MG63 (cell line): ENCODE measurements at regions not wholly inside any gene's neighbourhood (a gene's known extent, or its start where the extent isn't known, plus 50 kb on each side); places are given as distances from the start of the nearest gene placed in this dataset.

Source experiments
- DNase-seq: peaks from one replicate; pipeline ENCODE4 v3.0.0-alpha.2; 2020
- H3K27me3 ChIP-seq: fragments of 250-450 bp; sonication (Bioruptor Pico); 2 replicates; pipeline ENCODE4 v1.5.1; 2020; ENCODE audit warnings: mild to moderate bottlenecking, moderate library complexity
- H3K36me3 ChIP-seq: fragments of 250-450 bp; sonication (Bioruptor Pico); 2 replicates; pipeline ENCODE4 v1.5.1; 2020; ENCODE audit warnings: mild to moderate bottlenecking, moderate library complexity
- H3K4me3 ChIP-seq: fragments of 250-450 bp; sonication (Bioruptor Pico); 2 replicates; pipeline ENCODE4 v1.5.1; 2020; ENCODE audit warnings: mild to moderate bottlenecking, moderate library complexity
- H3K9me3 ChIP-seq: fragments of 250-450 bp; sonication (Bioruptor Pico); 2 replicates; pipeline ENCODE4 v1.5.1; 2020; ENCODE audit warnings: mild to moderate bottlenecking, moderate library complexity

DNA sequence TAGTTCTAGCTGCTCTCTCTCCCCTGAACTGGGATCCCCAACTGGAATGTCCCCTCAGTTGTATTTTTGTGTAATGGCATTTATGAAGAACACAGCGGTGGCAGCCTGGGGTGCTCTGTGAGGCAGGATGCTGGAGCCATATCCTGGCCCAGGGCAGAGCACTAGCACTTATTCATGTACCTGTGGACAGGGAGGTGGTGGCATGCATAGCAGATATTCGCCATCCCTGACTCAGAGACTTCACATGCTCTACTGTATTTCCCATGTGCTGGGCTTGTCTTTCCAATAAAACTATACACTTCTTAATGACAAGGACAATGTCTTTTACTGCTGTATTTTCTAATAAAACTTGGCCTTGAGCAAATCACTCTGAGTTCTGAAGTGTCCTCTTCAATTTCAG, 125.3 kb downstream of the ADAMTS15 start:
- Histone ChIP-seq H3K27me3 (no peaks in the 10 kb centered on the region), H3K4me3 (no peak overlapping the region), H3K9me3 (no peaks in the 10 kb centered on the region), H3K36me3 (no peaks in the 10 kb centered on the region)
- no peak for DNase-seq

DNA sequence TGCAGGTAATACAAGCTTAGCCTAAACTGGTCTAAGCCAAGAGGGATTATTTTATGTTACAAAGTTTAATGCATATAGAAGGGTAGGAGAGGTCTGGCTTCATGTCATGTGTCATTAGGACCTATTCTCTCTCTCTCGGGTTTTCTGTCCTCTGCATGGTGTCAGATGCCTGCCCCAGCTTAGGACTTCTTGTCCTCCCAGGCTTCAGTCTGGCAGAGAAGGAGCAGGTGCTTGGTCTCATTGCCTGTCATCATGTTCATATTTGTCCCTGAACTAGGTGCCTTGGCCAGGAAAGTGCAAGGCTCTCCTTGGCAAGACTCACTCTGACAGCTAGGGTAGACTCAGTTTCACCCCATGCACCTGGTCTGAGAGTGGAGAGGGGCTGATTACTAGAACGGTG, 126.3 kb downstream of the ADAMTS15 start:
- no peak for DNase-seq
- no peaks in the 10 kb centered on the region for H3K27me3 ChIP-seq
- no peak overlapping the region for H3K4me3 ChIP-seq
- H3K36me3 ChIP-seq, result no peaks in the 10 kb centered on the region
- H3K9me3 ChIP-seq, result no peaks in the 10 kb centered on the region

DNA sequence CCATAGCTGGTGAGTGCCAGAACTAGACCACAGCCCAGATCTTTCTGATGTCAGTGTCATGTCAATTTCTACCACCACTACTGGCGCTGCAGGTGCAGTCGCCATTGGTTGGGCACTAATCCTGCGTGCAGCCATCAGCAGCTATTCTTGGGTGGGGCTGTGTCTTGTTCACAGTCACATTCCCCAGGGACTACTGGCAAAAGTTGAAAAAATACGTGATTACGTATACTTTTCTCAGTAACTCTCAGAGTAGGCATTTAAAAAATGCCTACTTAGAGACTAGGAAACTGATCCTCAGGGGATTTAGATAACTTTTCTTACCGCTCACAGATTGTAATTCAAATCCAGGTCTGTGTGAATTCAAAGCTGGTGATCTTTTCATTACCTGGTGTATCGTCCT, 127.7 kb downstream of the ADAMTS15 start:
- H3K4me3 ChIP-seq, result no peak overlapping the region
- DNase-seq, result no peak
- H3K27me3 ChIP-seq, result no peaks in the 10 kb centered on the region
- no peaks in the 10 kb centered on the region for H3K36me3 ChIP-seq
- H3K9me3 ChIP-seq, result no peaks in the 10 kb centered on the region

DNA sequence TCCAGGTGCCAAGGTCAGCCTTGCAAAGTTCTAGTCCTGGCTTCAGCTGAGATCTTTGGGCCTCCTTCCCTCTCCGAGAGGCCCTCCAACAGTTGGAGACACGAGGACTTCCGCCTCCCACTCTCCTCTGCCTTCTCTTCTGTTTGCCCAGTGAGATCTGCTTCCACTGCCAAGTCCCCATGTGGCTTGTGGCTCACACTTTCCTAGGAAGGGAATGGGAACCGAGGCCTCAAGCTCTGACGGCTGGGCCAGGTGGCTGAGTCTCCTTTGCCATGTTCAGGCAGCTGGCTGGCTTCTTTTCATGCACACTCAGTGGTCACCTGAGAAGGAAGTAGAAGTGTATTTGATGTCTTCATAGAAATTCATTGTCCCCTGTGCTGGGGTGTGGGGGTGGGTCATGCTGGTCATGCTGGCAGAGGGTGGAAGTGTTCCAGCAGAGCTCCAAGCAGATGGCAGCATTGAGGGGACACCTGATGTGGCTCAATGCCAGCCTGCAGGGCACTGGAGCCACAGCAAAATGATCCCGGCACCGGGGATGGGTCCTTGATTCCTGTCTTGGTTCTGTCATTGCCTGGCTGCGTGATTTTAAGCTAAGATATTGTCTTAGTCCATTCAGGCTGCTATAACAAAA, 130.4 kb downstream of the ADAMTS15 start:
- no peaks in the 10 kb centered on the region for H3K36me3 ChIP-seq
- no peak for DNase-seq
- no peak overlapping the region for H3K4me3 ChIP-seq
- H3K27me3 ChIP-seq, result no peaks in the 10 kb centered on the region
- H3K9me3 ChIP-seq, result no peaks in the 10 kb centered on the region

DNA sequence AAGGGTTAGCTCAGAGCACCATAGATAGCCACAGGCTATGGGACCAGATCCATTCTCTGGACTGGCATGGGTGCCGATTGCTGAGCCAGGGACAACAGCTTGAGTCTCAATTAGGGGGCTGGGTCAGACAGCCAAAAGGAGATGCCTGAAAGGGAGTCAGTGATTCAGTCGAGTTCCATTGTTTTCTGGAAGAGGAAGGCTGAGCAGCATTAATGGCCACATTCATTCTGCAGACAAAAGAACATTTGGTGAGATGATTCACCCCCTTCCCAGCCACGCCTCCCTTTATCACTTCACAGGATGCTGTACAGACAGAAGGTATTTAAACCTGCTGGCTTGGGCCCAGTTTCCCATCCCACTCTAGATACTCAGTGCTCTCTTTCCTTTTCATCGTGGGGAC, 131.9 kb downstream of the ADAMTS15 start:
- no peaks in the 10 kb centered on the region for H3K27me3 ChIP-seq
- no peaks in the 10 kb centered on the region for H3K36me3 ChIP-seq
- no peak overlapping the region for H3K4me3 ChIP-seq
- no peaks in the 10 kb centered on the region for H3K9me3 ChIP-seq
- peak; percentile 79 for DNase-seq

DNA sequence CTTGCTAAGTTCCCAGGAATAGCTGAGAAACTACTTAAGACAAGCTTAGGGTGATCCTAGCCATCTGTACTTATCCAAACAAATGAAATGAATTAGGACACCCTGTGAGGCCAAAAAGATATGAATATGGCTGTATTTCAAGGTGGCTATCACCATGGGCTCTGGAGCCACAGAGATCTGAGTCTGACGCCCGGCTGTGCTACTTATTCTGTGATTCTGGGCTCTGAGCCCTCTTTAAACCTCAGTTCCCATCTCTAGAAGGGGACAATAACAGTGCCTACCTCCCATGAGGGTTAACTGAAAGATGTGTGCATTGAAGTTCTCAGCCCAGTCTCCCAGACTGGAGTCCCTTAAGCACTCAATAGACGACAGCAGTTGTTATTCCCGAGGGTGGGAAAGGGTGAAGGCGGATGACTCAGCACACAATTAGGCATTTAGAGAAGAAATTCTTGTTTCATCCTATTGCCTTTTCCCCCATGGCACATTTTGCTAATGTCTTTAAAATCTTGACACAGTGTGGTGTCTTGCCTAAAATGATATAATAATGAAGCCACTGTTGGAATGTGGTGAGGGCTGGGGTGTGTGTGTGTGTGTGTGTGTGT, 132.5 kb downstream of the ADAMTS15 start:
- peak; percentile 25 for DNase-seq
- Histone ChIP-seq H3K9me3 (no peaks in the 10 kb centered on the region), H3K36me3 (no peaks in the 10 kb centered on the region), H3K4me3 (no peak overlapping the region), H3K27me3 (no peaks in the 10 kb centered on the region)

DNA sequence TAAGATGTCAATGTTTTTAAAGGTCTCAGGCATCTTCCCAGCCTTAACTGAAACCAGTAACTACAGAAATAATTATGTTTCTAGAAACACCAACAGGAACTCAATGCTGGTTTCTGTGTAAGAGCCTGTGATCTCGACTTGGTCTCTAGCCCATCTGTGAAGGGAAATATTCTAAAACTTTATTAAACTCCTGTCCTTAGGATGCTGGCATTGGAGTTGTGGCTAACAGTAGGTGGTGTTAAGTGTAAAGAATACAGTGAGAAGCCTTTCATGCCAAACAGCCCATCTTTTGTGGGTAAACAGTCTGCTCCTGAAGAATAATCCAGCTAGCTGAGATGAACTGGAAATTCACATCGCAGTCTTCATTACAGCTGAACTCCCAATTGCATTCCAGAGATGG, 133.2 kb downstream of the ADAMTS15 start:
- no peak for DNase-seq
- Histone ChIP-seq H3K4me3 (no peak overlapping the region), H3K36me3 (no peaks in the 10 kb centered on the region), H3K27me3 (no peaks in the 10 kb centered on the region), H3K9me3 (no peaks in the 10 kb centered on the region)

DNA sequence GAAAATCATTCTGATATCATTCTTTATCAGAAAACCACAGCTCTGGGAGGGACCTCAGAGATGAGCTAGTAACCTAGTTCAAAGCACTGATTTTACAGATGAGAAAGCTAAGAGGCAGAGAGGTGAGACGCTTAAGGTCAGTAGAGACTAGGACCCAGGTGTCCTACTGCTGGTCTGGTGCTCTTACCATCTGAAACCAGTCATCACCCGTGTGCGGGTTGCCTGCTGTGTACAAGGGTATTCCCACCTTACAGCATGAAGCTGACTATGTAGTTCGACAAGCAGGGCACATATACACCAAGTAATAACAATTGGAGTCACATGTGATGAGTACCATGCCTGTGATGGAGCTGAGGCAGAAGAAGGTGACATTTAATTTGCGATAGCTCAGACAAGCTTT, 133.7 kb downstream of the ADAMTS15 start:
- Histone ChIP-seq H3K4me3 (no peak overlapping the region), H3K27me3 (no peaks in the 10 kb centered on the region), H3K36me3 (no peaks in the 10 kb centered on the region), H3K9me3 (0 out of 2 replicates have a peak, but pooled peaks cover under 1% of the 10 kb centered on the region)
- no peak for DNase-seq

DNA sequence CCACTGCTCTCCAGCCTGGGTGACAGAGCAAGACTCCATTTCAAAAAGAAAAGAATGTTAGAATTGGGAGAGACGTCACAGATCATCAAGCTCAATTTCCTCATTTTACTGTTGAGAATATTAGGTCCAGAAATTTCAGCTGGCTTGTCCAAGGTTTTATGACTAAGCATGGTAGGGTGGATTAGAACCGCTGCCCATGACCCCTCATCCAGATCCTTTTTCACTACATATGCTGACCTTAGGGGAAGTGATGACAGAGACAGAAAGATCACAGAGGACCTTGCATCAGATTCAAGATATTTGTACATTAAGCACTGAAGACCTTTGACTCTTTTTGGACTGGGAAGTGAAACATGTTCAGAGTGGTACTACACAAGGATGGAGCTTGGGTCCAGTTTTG, 134.5 kb downstream of the ADAMTS15 start:
- 0 out of 2 replicates have a peak, but pooled peaks cover 2% of the 10 kb centered on the region for H3K9me3 ChIP-seq
- H3K27me3 ChIP-seq, result no peaks in the 10 kb centered on the region
- DNase-seq, result no peak
- H3K4me3 ChIP-seq, result no peak overlapping the region
- H3K36me3 ChIP-seq, result no peaks in the 10 kb centered on the region

DNA sequence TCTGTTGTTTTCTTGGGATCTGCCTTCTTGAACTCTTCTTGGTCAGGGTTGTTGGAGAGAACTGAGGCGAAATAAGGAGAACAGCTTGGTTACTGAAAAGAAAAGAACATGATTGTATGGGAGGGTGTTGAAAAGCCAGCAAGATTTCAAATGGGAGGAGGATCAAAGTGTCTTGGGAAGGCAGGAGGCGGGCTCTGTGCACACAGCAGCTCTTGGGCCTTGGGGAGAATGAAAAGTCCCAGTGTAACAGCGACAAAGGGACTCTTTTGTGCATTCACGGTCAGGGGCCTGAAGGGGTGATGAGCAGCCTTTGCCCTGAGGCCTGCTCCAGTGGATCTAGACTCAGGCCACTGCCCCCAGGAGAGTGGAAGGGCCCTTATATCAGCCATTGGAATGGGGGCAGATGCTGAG, 135.4 kb downstream of the ADAMTS15 start:
- H3K4me3 ChIP-seq, result no peak overlapping the region
- no peaks in the 10 kb centered on the region for H3K36me3 ChIP-seq
- no peak for DNase-seq
- 0 out of 2 replicates have a peak, but pooled peaks cover 2% of the 10 kb centered on the region for H3K9me3 ChIP-seq
- H3K27me3 ChIP-seq, result no peaks in the 10 kb centered on the region

DNA sequence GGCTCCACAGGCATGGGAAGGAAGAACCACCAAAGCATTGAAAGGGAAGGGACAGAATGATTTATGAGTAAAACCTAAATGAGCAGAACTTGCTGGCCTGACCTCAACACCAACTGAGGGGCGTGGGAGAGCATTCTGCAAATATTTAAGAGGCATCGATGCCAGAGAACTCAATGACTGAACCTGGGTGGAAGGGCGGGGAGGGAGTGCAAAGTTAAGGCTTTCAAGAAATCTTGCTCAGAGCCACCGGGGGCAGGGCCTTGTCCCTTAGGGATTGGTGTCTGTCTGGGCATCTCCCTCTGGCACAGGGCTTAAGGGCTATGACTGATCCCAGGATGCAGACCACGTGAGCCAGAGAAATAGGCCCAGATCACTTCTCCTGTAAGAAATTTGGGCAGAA, 137.1 kb downstream of the ADAMTS15 start:
- no peaks in the 10 kb centered on the region for H3K27me3 ChIP-seq

DNA sequence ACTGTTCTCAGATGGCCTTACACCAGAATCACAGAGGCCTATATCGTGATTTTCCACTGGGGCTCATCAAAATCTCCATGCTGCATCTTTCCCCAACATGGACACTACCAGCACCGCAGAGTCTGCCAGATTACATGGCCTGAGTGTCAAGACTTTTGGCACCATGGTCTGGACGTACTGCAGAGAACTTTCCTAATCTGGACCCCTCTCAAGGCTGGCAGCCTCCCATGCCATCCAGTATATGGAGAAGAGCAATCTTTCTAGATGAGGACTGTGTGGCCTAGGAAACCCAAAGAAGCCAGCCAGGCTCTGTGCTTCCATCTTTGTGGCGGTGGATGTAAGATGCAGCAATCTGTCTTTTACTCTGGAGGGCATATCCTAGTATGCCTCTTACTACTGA, 139.2 kb downstream of the ADAMTS15 start:
- Histone ChIP-seq H3K9me3 (0 out of 2 replicates have a peak, but pooled peaks cover 2% of the 10 kb centered on the region), H3K36me3 (no peaks in the 10 kb centered on the region), H3K27me3 (no peaks in the 10 kb centered on the region), H3K4me3 (no peak overlapping the region)
- DNase-seq, result no peak

More for the DNA sequence above, 137.1 kb downstream of the ADAMTS15 start:
- H3K9me3 ChIP-seq, result 0 out of 2 replicates have a peak, but pooled peaks cover 2% of the 10 kb centered on the region
- peak; percentile 70 for DNase-seq
- H3K4me3 ChIP-seq, result no peak overlapping the region
- no peaks in the 10 kb centered on the region for H3K36me3 ChIP-seq

DNA sequence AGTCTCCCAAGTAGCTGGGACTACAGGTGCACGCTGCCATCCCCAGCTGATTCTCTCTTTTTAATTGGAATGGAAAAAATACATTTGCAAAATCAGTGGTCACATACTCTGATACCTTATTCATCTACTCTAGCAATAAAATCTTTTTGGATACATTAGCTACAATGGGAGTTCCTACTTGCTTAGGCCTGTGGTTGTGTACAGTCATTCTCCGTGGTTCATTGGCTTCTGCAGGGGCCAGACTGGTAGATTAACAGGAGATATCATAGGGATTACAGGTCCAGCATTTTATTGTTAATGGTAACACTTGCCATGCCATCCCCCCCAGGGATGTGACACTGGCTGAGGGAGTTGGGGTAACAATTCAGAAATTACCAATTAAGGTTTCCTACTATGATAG, 140.0 kb downstream of the ADAMTS15 start:
- no peak for DNase-seq
- Histone ChIP-seq H3K9me3 (0 out of 2 replicates have a peak, but pooled peaks cover 2% of the 10 kb centered on the region), H3K36me3 (no peaks in the 10 kb centered on the region)

DNA sequence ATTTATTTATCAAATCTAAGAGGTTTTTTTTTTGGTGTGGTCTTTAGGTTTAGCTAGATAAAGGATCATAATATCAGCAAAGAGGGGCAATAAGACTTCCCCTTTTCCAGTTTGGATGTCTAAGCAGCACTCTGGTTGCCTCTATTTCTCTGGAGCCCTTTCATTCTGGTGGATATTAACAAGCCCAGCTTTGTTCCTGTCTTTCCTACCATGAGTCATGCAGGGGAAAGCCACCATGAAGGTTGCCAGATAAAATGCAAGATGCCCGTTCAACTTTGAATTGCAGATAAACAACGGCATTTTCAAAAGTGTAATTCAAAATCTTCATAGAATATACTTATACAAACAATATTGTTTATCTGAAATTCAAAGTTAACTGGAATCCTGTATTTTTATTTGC, 143.6 kb downstream of the ADAMTS15 start:
- DNase-seq, result peak; percentile 34
- Histone ChIP-seq H3K4me3 (no peak overlapping the region), H3K27me3 (no peaks in the 10 kb centered on the region), H3K36me3 (no peaks in the 10 kb centered on the region), H3K9me3 (0 out of 2 replicates have a peak, but pooled peaks cover 2% of the 10 kb centered on the region)

More for the DNA sequence above, 140.0 kb downstream of the ADAMTS15 start:
- Histone ChIP-seq H3K4me3 (no peak overlapping the region), H3K27me3 (no peaks in the 10 kb centered on the region)

DNA sequence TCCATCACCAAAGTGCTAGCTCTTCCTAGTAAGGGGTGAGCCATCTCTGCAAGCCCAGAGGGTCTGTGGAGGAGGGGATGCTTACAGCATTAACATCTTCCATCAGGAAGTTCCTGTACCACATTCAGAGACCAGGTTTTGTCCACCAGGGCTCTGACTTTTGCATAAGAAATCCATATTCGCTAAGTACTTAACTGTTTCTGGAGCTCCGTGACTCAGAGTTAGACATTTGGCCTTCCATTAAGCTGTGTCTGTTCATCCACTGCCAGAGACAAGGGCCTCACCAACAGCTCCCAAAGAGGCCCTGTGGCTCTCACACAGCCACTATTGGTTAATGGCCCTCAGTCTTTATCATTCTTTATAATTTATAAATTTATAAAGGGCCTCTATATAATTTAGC, 144.6 kb downstream of the ADAMTS15 start:
- no peak for DNase-seq
- Histone ChIP-seq H3K4me3 (no peak overlapping the region), H3K9me3 (no peaks in the 10 kb centered on the region), H3K36me3 (no peaks in the 10 kb centered on the region), H3K27me3 (no peaks in the 10 kb centered on the region)

DNA sequence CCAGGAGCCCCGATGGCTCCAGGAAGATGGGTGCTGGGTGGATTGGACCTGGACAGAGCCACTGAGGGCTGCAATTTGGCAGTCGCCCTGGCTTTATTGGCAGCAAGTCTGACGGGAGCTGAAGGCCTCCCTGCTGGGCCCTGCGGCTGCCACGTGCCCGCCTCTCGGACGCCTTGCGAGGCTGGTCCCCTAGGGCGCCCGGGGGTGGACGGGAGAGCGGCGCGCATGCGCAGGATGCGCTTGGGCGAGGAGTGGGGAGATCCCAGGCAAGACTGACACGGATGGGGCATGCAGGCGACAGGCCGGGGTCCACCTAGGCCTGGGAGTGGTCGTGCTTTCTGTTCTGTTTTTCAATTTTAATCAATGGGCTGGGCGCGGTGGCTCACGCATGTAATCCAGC, 150.0 kb downstream of the ADAMTS15 start:
- H3K9me3 ChIP-seq, result no peaks in the 10 kb centered on the region
- H3K27me3 ChIP-seq, result no peaks in the 10 kb centered on the region
- no peak for DNase-seq
- no peak overlapping the region for H3K4me3 ChIP-seq
- no peaks in the 10 kb centered on the region for H3K36me3 ChIP-seq

DNA sequence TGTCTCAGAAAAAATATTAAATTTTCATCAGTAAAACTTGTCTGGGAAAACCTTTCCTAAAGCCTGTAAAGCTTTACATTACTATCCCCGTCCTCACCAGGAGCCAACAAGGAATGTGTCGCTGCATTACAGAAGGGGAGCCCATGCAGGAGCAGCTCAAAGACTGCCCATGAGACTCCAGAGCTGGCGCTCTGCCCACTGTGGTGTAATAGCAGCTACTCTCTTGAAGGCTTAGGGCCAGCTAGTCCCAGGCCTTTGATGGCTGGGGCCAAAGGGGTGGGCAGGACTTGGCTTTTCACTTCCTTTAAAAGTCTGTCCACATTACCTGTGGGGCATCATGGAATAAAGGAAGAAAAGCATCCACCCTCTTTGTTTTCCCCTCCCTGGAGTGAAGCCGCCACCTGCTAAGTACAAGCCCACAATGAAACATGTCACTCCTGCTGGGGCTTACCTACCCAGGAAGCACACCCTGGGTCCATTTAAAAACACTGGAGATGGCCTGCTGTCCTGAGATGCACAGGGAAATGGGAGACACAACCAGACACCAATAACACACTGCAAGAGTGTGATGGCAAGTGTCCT, 150.7 kb downstream of the ADAMTS15 start:
- Histone ChIP-seq H3K4me3 (no peak overlapping the region), H3K36me3 (no peaks in the 10 kb centered on the region), H3K9me3 (no peaks in the 10 kb centered on the region), H3K27me3 (no peaks in the 10 kb centered on the region)
- DNase-seq, result peak; percentile 32

DNA sequence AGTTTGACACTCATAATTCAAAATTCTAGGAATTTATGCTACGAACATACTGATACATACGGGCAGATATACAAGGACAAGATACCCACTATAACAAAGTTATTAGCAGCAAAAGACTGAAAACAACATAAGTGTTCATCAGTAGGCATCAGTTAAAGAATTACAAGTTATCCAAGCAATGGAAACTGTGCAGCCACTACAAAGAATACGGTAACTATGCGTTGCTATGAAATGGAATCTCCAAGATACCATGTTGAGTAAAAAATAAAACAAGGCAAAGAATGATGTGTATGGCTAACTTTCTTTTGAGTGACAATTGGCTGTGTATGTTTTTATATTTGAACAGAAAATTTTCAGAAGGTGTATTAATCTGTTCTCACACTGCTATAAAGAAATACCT, 151.7 kb downstream of the ADAMTS15 start:
- Histone ChIP-seq H3K27me3 (no peaks in the 10 kb centered on the region), H3K4me3 (no peak overlapping the region), H3K36me3 (no peaks in the 10 kb centered on the region), H3K9me3 (no peaks in the 10 kb centered on the region)
- DNase-seq, result no peak
